ENCODE measurements at regions not wholly inside any gene's neighbourhood (a gene's known extent, or its start where the extent isn't known, plus 50 kb on each side); places are given as distances from the start of the nearest gene placed in this dataset.
A peak's percentile ranks its signal among the peaks of the same experiment; 100 is the strongest.

DNA sequence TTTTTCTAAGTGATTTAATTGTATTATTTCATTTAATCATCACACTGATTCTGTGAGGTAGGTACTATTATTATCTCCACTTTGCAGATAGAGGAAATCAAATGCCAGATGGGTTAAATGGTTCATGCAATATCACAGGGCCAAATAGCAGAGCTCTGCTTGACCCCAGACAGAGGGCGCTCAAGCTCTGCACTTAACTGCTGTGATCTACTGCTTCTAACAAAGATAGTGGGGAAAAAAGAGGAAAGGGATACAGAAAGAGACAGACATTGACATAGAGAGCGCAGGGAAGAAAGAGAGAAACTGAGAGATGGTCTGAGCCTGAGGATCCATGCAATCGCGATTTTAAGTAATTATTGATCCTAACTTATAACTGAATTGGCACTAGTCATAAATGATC lies 279.1 kb upstream of the THRB start:
- TF ChIP-seq, protein P1, sequence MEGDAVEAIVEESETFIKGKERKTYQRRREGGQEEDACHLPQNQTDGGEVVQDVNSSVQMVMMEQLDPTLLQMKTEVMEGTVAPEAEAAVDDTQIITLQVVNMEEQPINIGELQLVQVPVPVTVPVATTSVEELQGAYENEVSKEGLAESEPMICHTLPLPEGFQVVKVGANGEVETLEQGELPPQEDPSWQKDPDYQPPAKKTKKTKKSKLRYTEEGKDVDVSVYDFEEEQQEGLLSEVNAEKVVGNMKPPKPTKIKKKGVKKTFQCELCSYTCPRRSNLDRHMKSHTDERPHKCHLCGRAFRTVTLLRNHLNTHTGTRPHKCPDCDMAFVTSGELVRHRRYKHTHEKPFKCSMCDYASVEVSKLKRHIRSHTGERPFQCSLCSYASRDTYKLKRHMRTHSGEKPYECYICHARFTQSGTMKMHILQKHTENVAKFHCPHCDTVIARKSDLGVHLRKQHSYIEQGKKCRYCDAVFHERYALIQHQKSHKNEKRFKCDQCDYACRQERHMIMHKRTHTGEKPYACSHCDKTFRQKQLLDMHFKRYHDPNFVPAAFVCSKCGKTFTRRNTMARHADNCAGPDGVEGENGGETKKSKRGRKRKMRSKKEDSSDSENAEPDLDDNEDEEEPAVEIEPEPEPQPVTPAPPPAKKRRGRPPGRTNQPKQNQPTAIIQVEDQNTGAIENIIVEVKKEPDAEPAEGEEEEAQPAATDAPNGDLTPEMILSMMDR (IDR thresholded peaks at IDR 0.05; ENCODE audit: insufficient read depth, low read depth, low read length): peak; percentile 81

GRCh38 chr3:24780991-24781390 lies 286.3 kb upstream of the THRB start:
- TF ChIP-seq, protein P1 (IDR thresholded peaks at IDR 0.05; ENCODE audit: insufficient read depth, low read depth, low read length): no peak
- H3K4me3 ChIP-seq (ENCODE audit: low read depth, low read length): no peak overlapping the region
- DNase-seq (ENCODE audit: low read depth): no peak

More for the DNA sequence above, 279.1 kb upstream of the THRB start:
- peak; percentile 63 for DNase-seq (ENCODE audit: low read depth)
- H3K4me3 ChIP-seq (ENCODE audit: low read depth, low read length): no peak overlapping the region

GRCh38 chr3:24781454-24781853 lies 286.8 kb upstream of the THRB start:
- H3K4me3 ChIP-seq (ENCODE audit: low read depth, low read length): no peak overlapping the region
- TF ChIP-seq, protein P1 (IDR thresholded peaks at IDR 0.05; ENCODE audit: insufficient read depth, low read depth, low read length): no peak
- no peak for DNase-seq (ENCODE audit: low read depth)

GRCh38 chr3:24793896-24794295 lies 299.2 kb upstream of the THRB start:
- H3K4me3 ChIP-seq (ENCODE audit: low read depth, low read length): no peak overlapping the region
- no peak for DNase-seq (ENCODE audit: low read depth)
- TF ChIP-seq, protein P1 (IDR thresholded peaks at IDR 0.05; ENCODE audit: insufficient read depth, low read depth, low read length): no peak

GRCh38 chr3:24802614-24803013 lies 308.0 kb upstream of the THRB start:
- TF ChIP-seq, protein P1 (IDR thresholded peaks at IDR 0.05; ENCODE audit: insufficient read depth, low read depth, low read length): no peak
- no peak for DNase-seq (ENCODE audit: low read depth)
- H3K4me3 ChIP-seq (ENCODE audit: low read depth, low read length): no peak overlapping the region

- TF ChIP-seq, protein P1 (IDR thresholded peaks at IDR 0.05; ENCODE audit: insufficient read depth, low read depth, low read length): no peak
- DNase-seq (ENCODE audit: low read depth): no peak
- H3K4me3 ChIP-seq (ENCODE audit: low read depth, low read length): no peak overlapping the region
Observed at GRCh38 chr3:24804095-24804494, 309.4 kb upstream of the THRB start.

GRCh38 chr3:24810881-24811280 lies 316.2 kb upstream of the THRB start:
- no peak for DNase-seq (ENCODE audit: low read depth)

More at GRCh38 chr3:24810881-24811280, 316.2 kb upstream of the THRB start:
- no peak overlapping the region for H3K4me3 ChIP-seq (ENCODE audit: low read depth, low read length)
- TF ChIP-seq, protein P1 (IDR thresholded peaks at IDR 0.05; ENCODE audit: insufficient read depth, low read depth, low read length): no peak
